ENCODE measurements at regions not wholly inside any gene's neighbourhood (a gene's known extent, or its start where the extent isn't known, plus 50 kb on each side); places are given as distances from the start of the nearest gene placed in this dataset.

DNA sequence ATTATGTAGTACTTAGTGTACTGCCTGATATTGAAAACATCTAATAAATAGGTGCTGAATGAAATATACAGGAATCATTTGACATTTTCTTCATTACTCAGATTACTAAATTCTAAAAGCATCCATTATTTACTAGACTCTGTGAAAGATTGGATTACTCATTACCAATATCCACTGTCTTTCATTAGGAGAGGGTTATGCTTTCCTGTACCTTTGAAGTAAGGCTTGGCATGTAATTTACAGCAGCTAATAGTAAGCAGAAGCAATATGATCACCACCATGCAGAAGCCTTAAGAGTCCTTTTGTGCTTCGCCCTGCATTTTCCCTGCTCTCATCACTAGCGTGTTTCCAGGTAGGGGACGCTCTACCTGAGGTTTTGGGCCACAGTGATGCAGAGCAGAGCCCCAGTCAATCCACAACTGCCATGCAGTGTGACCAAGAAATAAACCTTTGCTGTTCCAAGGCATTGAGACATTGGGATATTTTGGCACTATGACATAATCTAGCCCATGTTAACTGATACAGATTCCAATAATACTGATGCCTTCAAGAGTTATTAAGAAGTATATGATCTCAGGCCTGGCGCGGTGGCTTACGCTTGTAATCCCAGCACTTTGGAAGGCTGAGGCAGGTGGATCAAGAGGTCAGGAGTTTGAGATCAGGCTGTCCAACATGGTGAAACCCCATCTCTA lies 502.8 kb upstream of the MARCKS start:
- TF ChIP-seq, protein P1, sequence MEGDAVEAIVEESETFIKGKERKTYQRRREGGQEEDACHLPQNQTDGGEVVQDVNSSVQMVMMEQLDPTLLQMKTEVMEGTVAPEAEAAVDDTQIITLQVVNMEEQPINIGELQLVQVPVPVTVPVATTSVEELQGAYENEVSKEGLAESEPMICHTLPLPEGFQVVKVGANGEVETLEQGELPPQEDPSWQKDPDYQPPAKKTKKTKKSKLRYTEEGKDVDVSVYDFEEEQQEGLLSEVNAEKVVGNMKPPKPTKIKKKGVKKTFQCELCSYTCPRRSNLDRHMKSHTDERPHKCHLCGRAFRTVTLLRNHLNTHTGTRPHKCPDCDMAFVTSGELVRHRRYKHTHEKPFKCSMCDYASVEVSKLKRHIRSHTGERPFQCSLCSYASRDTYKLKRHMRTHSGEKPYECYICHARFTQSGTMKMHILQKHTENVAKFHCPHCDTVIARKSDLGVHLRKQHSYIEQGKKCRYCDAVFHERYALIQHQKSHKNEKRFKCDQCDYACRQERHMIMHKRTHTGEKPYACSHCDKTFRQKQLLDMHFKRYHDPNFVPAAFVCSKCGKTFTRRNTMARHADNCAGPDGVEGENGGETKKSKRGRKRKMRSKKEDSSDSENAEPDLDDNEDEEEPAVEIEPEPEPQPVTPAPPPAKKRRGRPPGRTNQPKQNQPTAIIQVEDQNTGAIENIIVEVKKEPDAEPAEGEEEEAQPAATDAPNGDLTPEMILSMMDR (IDR thresholded peaks at IDR 0.05): no peak
- TF ChIP-seq EP300 (IDR thresholded peaks at IDR 0.05): no peak
- no peak for TF ChIP-seq POLR2A (IDR thresholded peaks at IDR 0.05)

Data from ovary (tissue), 3 donors.